ENCODE measurements at regions not wholly inside any gene's neighbourhood (a gene's known extent, or its start where the extent isn't known, plus 50 kb on each side); places are given as distances from the start of the nearest gene placed in this dataset.
A peak's percentile ranks its signal among the peaks of the same experiment; 100 is the strongest.

DNA sequence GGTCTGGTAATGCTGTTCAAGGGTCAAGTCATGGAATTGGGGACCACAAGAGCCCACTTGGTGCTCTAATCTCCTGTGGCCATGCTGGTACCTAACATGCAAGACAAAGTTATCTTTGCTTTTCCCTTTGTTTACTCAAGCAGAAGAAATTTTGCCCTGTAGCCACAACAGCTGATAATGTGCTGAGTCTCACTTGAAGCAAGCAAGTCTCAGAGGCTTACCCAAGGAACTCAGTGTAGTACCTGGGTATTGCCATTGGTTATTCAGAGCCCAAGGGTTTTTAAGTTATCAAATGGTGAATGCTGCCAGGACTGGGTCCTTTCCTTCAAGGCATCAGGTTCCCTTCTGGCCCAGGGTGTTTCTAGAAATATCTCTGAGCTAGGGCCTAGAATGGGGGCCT lies 198.9 kb upstream of the RNPC3 start:
- DNase-seq = no peak
- Mint-ChIP-seq H3K27me3 (ENCODE audit: low read depth, poor library complexity) (no peaks in the 10 kb centered on the region), H3K9me3 (peaks cover 15% of the 10 kb centered on the region), H3K27ac (no peak overlapping the region), H3K4me3 (no peak overlapping the region), H3K36me3 (ENCODE audit: low read depth) (no peaks in the 10 kb centered on the region), H3K4me1 (no peaks in the 10 kb centered on the region)
- TF ChIP-seq, protein P1, sequence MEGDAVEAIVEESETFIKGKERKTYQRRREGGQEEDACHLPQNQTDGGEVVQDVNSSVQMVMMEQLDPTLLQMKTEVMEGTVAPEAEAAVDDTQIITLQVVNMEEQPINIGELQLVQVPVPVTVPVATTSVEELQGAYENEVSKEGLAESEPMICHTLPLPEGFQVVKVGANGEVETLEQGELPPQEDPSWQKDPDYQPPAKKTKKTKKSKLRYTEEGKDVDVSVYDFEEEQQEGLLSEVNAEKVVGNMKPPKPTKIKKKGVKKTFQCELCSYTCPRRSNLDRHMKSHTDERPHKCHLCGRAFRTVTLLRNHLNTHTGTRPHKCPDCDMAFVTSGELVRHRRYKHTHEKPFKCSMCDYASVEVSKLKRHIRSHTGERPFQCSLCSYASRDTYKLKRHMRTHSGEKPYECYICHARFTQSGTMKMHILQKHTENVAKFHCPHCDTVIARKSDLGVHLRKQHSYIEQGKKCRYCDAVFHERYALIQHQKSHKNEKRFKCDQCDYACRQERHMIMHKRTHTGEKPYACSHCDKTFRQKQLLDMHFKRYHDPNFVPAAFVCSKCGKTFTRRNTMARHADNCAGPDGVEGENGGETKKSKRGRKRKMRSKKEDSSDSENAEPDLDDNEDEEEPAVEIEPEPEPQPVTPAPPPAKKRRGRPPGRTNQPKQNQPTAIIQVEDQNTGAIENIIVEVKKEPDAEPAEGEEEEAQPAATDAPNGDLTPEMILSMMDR (IDR thresholded peaks at IDR 0.05) = no peak

DNA sequence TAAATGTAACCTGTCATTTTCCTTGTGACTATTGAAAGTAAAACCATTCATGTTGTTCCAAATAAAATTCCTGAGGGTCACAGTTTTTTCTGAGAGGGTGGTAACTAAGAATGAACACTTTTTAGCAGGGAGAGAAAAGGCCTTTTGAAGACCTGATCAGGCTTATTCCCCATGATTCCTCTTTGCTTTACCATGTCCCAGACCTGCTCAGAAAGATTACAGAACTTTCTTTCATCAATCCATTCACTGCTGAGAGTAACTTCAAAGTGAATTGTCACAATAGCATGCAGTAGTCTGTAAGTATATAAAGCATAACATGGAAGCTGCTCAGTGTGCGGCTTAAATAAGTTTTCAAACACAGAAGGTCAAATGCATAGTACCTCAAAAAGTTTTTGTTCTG lies 201.5 kb upstream of the COL11A1 start:
- no peak overlapping the region for H3K27ac Mint-ChIP-seq
- H3K4me3 Mint-ChIP-seq = no peak overlapping the region
- no peak for DNase-seq
- H3K36me3 Mint-ChIP-seq (ENCODE audit: low read depth) = no peaks in the 10 kb centered on the region
- no peaks in the 10 kb centered on the region for H3K9me3 Mint-ChIP-seq
- H3K27me3 Mint-ChIP-seq (ENCODE audit: low read depth, poor library complexity) = peaks cover 3% of the 10 kb centered on the region
- TF ChIP-seq, protein P1 (IDR thresholded peaks at IDR 0.05) = no peak
- H3K4me1 Mint-ChIP-seq = no peaks in the 10 kb centered on the region

DNA sequence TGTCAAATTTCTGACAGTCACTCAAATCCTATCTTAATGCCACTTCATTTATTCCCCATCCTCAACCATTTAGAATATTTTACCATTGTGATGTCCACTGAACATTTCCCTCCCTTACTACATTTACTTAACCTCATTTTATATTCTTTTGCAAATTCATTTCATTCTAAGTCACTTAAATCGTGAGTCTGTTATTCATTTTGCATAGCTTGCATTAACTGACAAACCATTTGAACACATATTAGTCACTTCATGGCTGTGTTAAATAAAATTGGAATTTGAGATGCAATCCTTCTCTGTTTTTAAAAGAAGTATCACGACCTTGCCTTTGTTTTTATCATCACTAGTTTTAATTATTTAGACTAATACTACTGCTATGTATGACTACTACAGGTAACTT lies 199.4 kb upstream of the COL11A1 start:
- TF ChIP-seq, protein P1 (IDR thresholded peaks at IDR 0.05) = no peak
- H3K27ac Mint-ChIP-seq = no peak overlapping the region
- DNase-seq = no peak
- H3K4me1 Mint-ChIP-seq = no peaks in the 10 kb centered on the region
- no peaks in the 10 kb centered on the region for H3K27me3 Mint-ChIP-seq (ENCODE audit: low read depth, poor library complexity)
- H3K9me3 Mint-ChIP-seq = no peaks in the 10 kb centered on the region
- H3K4me3 Mint-ChIP-seq = no peak overlapping the region
- H3K36me3 Mint-ChIP-seq (ENCODE audit: low read depth) = no peaks in the 10 kb centered on the region

DNA sequence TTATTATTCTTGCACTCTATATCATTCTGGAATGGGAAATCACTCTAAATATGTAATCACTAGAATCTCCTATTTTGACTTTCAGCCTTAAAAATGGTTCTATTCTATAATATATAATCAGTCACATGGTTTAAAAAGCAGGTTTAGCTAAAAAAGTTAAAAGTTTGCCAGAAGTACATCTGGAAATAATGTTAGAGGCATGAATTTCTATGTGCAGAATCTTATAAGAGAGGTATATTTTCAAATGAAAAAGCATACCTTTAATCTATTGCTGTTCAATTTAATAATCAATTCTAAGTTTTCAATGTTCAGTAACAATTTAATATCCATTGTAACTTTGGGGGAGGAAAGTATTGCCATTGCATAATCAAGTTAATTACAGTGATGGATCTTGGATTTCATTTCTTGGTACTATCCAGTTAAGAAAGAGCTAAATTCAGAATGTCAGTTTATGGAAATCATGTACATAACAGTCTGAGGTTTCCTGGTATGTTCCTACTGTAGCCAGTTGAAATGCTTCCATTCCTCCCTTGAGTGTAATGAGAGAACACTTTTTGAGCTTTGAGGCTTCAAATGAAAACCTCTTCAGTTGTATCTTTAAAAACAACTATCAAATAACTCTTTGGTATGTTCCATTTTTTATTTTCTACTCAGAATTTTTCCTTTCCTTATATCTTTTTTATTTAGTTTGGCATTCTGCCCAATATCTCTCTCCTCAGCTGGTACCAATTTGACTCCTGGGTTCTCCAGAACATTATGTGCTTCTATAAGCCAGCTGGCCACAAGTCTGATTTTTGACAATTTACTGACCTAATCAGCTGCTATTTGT lies 175.7 kb upstream of the COL11A1 start:
- H3K4me3 Mint-ChIP-seq = no peak overlapping the region
- DNase-seq = no peak

DNA sequence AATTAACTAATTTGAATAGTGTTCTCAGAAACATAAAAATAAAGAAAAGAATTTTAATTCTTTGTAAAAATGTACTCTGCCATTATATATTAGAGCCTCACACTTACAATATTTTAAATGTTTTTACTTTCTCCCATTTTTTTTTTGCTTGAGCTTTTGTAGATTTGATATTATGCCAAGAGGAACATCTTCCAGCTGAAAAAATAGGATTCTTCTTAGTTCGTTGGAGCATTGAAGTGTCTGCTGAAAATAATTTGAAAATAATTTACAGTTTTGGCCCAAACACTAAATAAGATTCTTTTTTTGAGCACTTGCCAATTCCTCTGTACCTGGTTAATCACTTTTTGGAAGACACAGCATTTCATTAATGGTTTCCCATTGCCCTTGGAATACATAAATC lies 175.0 kb upstream of the COL11A1 start:
- TF ChIP-seq, protein P1 (IDR thresholded peaks at IDR 0.05) = no peak
- peaks cover 30% of the 10 kb centered on the region for H3K9me3 Mint-ChIP-seq
- no peak overlapping the region for H3K27ac Mint-ChIP-seq
- no peaks in the 10 kb centered on the region for H3K36me3 Mint-ChIP-seq (ENCODE audit: low read depth)
- no peak for DNase-seq
- peaks cover 5% of the 10 kb centered on the region for H3K27me3 Mint-ChIP-seq (ENCODE audit: low read depth, poor library complexity)
- H3K4me1 Mint-ChIP-seq = no peaks in the 10 kb centered on the region
- H3K4me3 Mint-ChIP-seq = no peak overlapping the region

More for the DNA sequence above, 175.7 kb upstream of the COL11A1 start:
- no peak overlapping the region for H3K27ac Mint-ChIP-seq
- no peaks in the 10 kb centered on the region for H3K36me3 Mint-ChIP-seq (ENCODE audit: low read depth)
- H3K4me1 Mint-ChIP-seq = no peaks in the 10 kb centered on the region
- H3K27me3 Mint-ChIP-seq (ENCODE audit: low read depth, poor library complexity) = peaks cover 5% of the 10 kb centered on the region
- TF ChIP-seq, protein P1 (IDR thresholded peaks at IDR 0.05) = no peak
- peaks cover 30% of the 10 kb centered on the region for H3K9me3 Mint-ChIP-seq

DNA sequence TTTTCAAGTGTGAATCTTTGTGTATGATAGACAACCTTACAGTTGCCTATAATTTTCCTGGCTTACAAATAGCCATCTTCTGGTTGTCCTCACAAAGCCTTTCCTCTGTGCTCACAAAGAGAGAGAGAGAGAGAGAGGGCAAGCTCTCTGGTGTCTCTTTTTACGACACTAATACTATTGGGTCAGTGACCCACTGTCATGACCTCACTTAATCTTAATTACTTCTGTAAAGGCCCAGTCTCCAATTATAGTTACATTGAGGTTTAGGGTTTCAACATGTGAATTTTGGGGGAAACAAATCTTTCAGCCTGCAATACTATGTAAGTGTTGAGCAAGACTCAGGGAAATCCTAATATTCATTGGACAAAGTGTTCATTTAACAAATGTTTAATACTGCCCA lies 167.4 kb upstream of the COL11A1 start:
- peaks cover 39% of the 10 kb centered on the region for H3K4me1 Mint-ChIP-seq
- H3K9me3 Mint-ChIP-seq = peaks cover 52% of the 10 kb centered on the region
- peak overlapping the region; percentile 90 for H3K27ac Mint-ChIP-seq
- TF ChIP-seq, protein P1 (IDR thresholded peaks at IDR 0.05) = no peak
- H3K27me3 Mint-ChIP-seq (ENCODE audit: low read depth, poor library complexity) = no peaks in the 10 kb centered on the region
- H3K36me3 Mint-ChIP-seq (ENCODE audit: low read depth) = peaks cover 17% of the 10 kb centered on the region
- H3K4me3 Mint-ChIP-seq = no peak overlapping the region
- peak; percentile 8 for DNase-seq

All from nephron progenitor cell (in vitro differentiated cells).